ENCODE measurements at regions not wholly inside any gene's neighbourhood (a gene's known extent, or its start where the extent isn't known, plus 50 kb on each side); places are given as distances from the start of the nearest gene placed in this dataset.

- DNase-seq: no peak
Measured at GRCh38 chr5:124644582-124644981, 101.9 kb downstream of the ZNF608 start.

DNA sequence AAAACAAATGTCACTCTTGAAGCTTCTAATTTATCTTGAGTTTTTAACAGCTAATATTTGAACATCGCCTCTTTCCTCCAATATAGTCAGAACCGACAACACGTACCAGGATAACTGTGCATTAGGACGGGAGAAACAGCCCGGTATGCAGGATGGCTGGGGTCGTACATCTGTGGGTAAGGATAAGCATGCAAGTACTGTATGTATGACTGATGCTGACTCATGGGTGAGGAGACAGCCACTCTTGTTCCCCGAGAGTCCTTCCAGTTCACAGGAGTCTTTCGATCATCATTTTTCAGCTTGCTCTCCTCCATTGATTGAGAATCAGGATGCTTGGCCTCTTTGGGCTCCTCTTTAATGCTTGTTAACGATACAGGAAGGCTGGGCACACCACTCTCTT, 102.3 kb downstream of the ZNF608 start:
- no peak for DNase-seq

DNA sequence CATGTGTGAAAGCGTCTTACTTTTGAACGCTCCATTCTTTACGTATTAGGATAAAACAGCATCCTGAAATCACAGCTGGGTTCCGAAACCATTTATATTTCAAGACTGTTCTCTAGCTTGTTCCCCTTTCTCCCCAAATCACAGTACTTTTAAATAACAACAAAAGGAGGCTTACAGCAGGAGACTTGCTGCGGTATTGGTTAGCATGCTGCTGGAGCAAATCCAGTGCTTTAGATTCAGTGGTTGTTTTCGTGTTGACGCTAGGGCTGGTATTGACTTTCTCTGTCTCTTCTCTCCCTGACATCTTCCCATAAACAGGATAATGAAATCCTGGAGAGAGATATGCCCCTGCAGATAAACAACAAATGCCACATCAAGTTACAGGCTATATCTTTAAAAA, 103.1 kb downstream of the ZNF608 start:
- DNase-seq: no peak

- DNase-seq: no peak
Measured at GRCh38 chr5:124642151-124642550, 104.3 kb downstream of the ZNF608 start.

GRCh38 chr5:124641154-124641792, 105.2 kb downstream of the ZNF608 start:
- no peak for DNase-seq

- no peak for DNase-seq
Measured at GRCh38 chr5:124639095-124639665, 107.3 kb downstream of the ZNF608 start.

DNA sequence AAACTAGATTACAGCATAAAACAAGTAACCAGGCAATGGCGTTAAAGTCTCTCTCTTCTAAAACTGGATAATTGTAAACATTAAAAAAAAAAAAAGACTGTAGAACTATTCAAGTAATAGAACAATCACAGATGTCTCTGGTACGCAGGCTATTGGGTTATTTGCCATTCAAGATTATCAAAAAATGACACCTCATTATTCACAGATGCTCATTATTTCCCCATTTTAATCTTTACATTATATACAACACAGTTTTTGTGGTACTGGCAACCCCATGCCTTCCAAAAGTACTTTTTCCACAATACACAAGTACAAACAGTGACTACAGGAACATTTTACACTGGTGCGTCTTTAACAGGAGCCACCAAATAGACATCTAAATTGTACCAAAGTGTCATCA, 109.4 kb downstream of the ZNF608 start:
- DNase-seq: no peak

DNA sequence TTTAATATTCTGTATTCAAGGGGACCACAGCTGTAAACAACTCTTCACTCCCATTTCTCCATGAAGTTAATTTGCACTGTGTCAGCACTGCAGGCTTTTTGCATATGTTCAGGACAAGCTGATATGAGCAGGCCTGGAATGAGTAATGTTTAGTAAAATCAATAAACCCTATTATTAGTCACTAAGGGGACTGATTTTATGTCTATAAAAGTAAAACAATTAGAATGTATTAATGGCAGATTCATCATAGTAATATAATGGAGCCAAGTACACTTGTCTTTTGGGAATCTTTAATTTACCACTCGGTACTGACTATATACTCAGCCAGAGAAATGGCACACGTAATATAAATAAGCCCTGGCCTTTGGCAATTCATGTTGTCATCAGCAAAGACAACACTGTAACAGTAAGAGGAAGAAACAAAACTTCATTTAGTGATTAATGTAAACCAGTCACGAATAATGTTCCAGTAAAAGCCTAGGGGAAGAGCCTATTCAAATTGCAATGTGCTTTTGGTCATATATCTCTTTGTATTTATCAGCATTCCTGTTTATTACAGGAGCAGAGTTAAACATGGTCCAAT, 111.6 kb downstream of the ZNF608 start:
- no peak for DNase-seq

DNA sequence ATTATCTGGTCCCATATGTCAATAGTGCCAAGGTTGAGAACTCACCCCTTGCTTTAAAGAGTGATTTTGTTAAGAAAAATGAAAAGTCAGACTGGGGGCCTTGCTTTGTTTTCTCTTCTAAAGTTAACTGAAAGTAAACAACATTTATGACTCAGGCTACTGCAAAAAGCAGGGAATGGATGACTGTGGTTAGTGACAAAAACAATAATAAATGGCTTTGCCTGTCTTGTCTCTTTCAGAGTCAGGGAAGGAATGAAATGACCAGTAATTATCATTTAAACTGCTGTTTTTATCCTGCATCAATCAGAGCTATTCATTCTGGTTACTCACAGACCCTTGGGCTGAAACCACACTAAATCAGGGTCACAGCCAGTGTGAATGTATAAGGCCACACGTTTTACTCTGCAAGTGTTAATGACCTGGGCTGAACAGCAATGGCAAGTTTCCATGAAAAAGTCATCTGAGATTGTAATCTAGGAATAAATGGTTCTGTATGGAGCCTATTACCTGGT, 112.2 kb downstream of the ZNF608 start:
- DNase-seq: no peak

DNA sequence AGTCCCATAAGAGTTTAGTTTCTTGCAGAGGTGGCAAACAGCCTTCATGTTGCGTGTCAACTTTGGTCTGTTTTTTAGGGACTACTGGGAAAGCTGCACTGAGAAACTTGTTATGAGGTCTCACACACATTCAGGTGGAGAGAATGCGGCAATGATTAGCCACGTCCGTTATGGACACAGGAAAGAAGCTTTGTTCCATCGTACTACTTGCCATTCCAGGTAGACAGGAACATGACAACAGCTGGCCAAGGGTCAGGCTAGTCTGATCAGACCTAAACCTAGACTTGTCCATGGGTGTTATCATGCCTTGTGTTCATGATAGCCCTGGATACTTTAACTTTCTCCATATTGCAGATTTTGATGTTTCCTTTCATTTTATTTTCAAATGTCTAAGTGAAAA, 113.2 kb downstream of the ZNF608 start:
- DNase-seq: no peak

- DNase-seq: no peak
Measured at GRCh38 chr5:124631874-124632550, 114.4 kb downstream of the ZNF608 start.

DNA sequence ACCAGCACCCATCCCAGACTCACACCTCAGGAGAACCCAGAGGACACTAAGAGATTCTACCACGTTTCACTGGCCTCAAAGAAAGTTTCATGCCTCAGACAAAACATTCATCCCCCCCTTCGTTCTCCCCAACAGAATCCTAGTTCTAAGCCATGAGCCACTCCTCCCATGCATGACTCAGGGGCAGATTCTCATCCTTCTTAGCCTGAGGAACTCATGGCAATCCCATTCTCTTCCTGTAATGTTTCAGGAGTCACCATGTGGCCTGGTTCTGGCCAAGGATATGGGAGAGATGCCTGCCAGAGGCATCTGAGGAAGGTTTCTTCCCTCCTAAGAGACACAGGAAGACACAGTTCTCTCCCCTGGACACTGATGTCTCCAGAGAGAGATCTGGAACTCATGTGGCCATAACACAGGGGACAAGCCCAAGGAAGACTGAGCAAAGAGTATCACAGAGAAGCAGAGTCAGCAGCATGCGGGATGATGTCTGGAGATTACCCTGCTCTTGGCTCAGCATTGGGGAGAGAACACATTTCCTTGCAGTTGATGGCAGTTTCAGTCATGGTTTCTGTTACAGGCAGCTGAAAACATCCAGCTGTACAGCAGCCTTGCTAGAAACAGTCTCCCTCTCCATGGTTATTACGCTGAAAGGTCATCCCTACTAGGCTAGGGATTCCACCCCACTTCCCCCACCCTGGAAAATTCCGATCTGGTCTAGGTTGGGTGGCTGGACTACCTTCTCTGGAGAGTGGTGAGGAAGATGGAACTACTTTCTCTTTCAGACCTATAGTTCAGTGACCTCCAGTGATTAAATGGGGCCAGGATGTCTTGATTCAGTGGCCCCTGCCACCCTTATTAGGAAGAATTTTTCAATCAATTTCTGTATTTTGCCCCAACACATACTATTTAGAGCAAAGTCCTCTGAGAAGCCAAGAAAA, 115.4 kb downstream of the ZNF608 start:
- no peak for DNase-seq

GRCh38 chr5:124628721-124629596, 117.5 kb downstream of the ZNF608 start:
- DNase-seq: no peak

- DNase-seq: no peak
Measured at GRCh38 chr5:124627815-124628595, 118.4 kb downstream of the ZNF608 start.

GRCh38 chr5:124626053-124626452, 120.4 kb downstream of the ZNF608 start:
- no peak for DNase-seq

GRCh38 chr5:124623265-124623664, 123.2 kb downstream of the ZNF608 start:
- DNase-seq: no peak

DNA sequence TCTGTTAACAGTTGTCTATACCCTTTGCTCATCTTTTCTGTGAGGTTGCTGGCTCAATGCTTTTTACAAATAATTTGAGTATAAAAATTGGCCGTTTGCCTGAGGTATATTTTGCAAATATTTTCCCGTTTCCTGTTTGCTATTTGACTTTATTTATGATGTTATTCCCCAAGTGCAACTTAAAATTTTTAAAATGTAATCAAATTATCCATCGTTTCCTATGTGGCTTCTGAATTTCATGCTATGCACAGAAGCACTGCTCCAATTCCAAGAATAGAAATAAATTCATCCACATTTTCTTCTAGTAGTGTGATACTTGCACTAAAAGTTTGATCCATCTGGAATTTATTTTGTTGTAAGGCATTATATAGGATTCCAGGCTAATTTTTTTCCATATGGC, 123.6 kb downstream of the ZNF608 start:
- DNase-seq: no peak

DNA sequence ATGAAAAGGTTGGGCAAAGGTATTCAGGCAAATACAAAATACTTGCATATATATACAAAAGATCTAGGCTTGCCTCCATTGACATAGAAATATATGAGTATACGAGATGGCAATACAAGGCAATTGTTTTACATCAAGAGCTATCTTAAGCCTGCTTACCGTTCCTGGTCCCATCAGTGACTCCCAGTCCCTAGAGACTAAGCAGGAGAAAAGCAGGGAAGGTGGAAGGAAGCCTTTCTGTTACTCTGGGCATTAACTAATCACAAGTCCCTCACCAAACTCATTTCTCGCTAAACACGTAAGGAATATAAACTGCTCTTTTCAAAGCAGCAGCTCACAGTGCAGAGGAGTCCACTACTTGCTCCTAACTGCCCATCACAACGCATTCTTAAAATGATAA, 125.2 kb downstream of the ZNF608 start:
- no peak for DNase-seq

GRCh38 chr5:124620743-124621142, 125.7 kb downstream of the ZNF608 start:
- no peak for DNase-seq

GRCh38 chr5:124619121-124619520, 127.3 kb downstream of the ZNF608 start:
- no peak for DNase-seq

- no peak for DNase-seq
Measured at GRCh38 chr5:124617787-124618186, 128.7 kb downstream of the ZNF608 start.

Measured in SIG-M5 (cell line).